Breast epithelium (tissue), 4 donors: ENCODE measurements at regions not wholly inside any gene's neighbourhood (a gene's known extent, or its start where the extent isn't known, plus 50 kb on each side); places are given as distances from the start of the nearest gene placed in this dataset.

Experiments used
- DNase-seq, 2 donors: peaks; one replicate each; pipeline ENCODE4 v3.0.0-alpha.2; 2019; ENCODE audit warnings: low spot score in 2 of 2
- H3K27ac ChIP-seq, 2 donors: fragments of 200-600 bp; sonication (generic) in 1 of 2; one replicate each; pipeline ENCODE4 v1.5.1; 2016 to 2019; ENCODE audit warnings: mild to moderate bottlenecking in 1 of 2
- H3K27me3 ChIP-seq, 2 donors: fragments of 200-600 bp; sonication (generic) in 1 of 2; one replicate each; pipeline versions ENCODE4 v1.5.1 to v1.6.0; 2017 to 2019; ENCODE audit warnings: control low read depth in 1 of 2, mild to moderate bottlenecking in 1 of 2
- H3K36me3 ChIP-seq: fragments of 200-600 bp; one replicate; pipeline ENCODE4 v1.5.1; 2019
- H3K4me1 ChIP-seq, 2 donors: fragments of 200-600 bp; sonication (generic); one replicate each; pipeline ENCODE4 v1.5.1; 2016 to 2019; ENCODE audit warnings: control low read depth in 1 of 2
- H3K4me3 ChIP-seq, 3 donors: fragments of 200-600 bp; sonication (generic); 1 replicate in 2 of 3; 2 replicates in 1 of 3; pipeline ENCODE4 v1.5.1; 2016 to 2019; ENCODE audit warnings: mild to moderate bottlenecking in 3 of 3, moderate library complexity in 2 of 3
- H3K9me3 ChIP-seq, 2 donors: fragments of 200-600 bp; sonication (generic) in 1 of 2; one replicate each; pipeline ENCODE4 v1.5.1; 2016 to 2019; ENCODE audit warnings: control low read depth in 1 of 2
- CTCF ChIP-seq, 3 donors: fragments of 450-650 bp; IDR thresholded peaks; one replicate each; pipeline ENCODE4 v1.5.1; 2016 to 2017; ENCODE audit warnings: antibody characterized with exemption in 3 of 3, mild to moderate bottlenecking in 3 of 3, moderate library complexity in 3 of 3
- POLR2A ChIP-seq: fragments of 450-650 bp; IDR thresholded peaks from one replicate; pipeline ENCODE4 v1.6.1; 2016; ENCODE audit warnings: antibody characterized with exemption, mild to moderate bottlenecking, moderate library complexity
- POLR2AphosphoS5 ChIP-seq, 3 donors: sonication (generic); formaldehyde crosslinking; IDR thresholded peaks; one replicate each; pipeline ENCODE4 v1.6.1; 2017; ENCODE audit warnings: antibody characterized with exemption in 3 of 3
- intact Hi-C: fragments of 100-400 bp; cut with DNase I; formaldehyde crosslinking; loops from one replicate; pipeline ENCODE4 v1.15.1; 2023; ENCODE audit warnings: low total_unique reads

GRCh38 chr7:50159154-50159553 lies 66.1 kb upstream of the ZPBP start:
- intact Hi-C loops = no loop called here

GRCh38 chr7:50156706-50157105 lies 63.7 kb upstream of the ZPBP start:
- no peaks in the 10 kb centered on the region for H3K27me3 ChIP-seq
- H3K4me3 ChIP-seq = no peak overlapping the region
- no peaks in the 10 kb centered on the region for H3K36me3 ChIP-seq
- no peaks in the 10 kb centered on the region for H3K9me3 ChIP-seq
- no peak for TF ChIP-seq POLR2AphosphoS5 (IDR thresholded peaks at IDR 0.05)
- no peaks in the 10 kb centered on the region for H3K4me1 ChIP-seq
- no peak for DNase-seq
- H3K27ac ChIP-seq = no peak overlapping the region
- intact Hi-C loops = no loop called here

More at GRCh38 chr7:50159154-50159553, 66.1 kb upstream of the ZPBP start:
- TF ChIP-seq CTCF (IDR thresholded peaks at IDR 0.05) (no peak), POLR2AphosphoS5 (IDR thresholded peaks at IDR 0.05) (no peak), POLR2A (no peak)
- no peak for DNase-seq
- no peak overlapping the region for H3K4me3 ChIP-seq
- H3K4me1 ChIP-seq = no peaks in the 10 kb centered on the region
- H3K27ac ChIP-seq = no peak overlapping the region
- H3K9me3 ChIP-seq = no peaks in the 10 kb centered on the region
- H3K27me3 ChIP-seq = no peaks in the 10 kb centered on the region
- no peaks in the 10 kb centered on the region for H3K36me3 ChIP-seq

- no peak overlapping the region for H3K4me3 ChIP-seq
- DNase-seq = no peak
- no peaks in the 10 kb centered on the region for H3K9me3 ChIP-seq
- H3K36me3 ChIP-seq = no peaks in the 10 kb centered on the region
- no peak overlapping the region for H3K27ac ChIP-seq
- no peaks in the 10 kb centered on the region for H3K4me1 ChIP-seq
- H3K27me3 ChIP-seq = no peaks in the 10 kb centered on the region
- TF ChIP-seq POLR2AphosphoS5 (IDR thresholded peaks at IDR 0.05) (no peak), CTCF (IDR thresholded peaks at IDR 0.05) (no peak), POLR2A (no peak)
- intact Hi-C loops = no loop called here
Observed at GRCh38 chr7:50156163-50156562, 63.1 kb upstream of the ZPBP start.

GRCh38 chr7:50155755-50156154 lies 62.7 kb upstream of the ZPBP start:
- H3K4me1 ChIP-seq = no peaks in the 10 kb centered on the region
- TF ChIP-seq POLR2AphosphoS5 (IDR thresholded peaks at IDR 0.05) (no peak), CTCF (IDR thresholded peaks at IDR 0.05) (no peak), POLR2A (no peak)
- H3K27me3 ChIP-seq = no peaks in the 10 kb centered on the region
- DNase-seq = no peak
- no peaks in the 10 kb centered on the region for H3K9me3 ChIP-seq
- H3K4me3 ChIP-seq = no peak overlapping the region
- intact Hi-C loops = loop anchor here (2.0 kb wide), 1 partner anchor 55 kb away; no protein-coding TSS in a partner anchor
- no peaks in the 10 kb centered on the region for H3K36me3 ChIP-seq
- H3K27ac ChIP-seq = no peak overlapping the region

GRCh38 chr7:50153995-50154394 lies 60.9 kb upstream of the ZPBP start:
- H3K27ac ChIP-seq = no peak overlapping the region
- intact Hi-C loops = loop anchor here (2.0 kb wide), 1 partner anchor 53 kb away; no protein-coding TSS in a partner anchor

More at GRCh38 chr7:50153995-50154394, 60.9 kb upstream of the ZPBP start:
- no peaks in the 10 kb centered on the region for H3K27me3 ChIP-seq
- H3K4me1 ChIP-seq = no peaks in the 10 kb centered on the region
- DNase-seq = no peak
- no peak overlapping the region for H3K4me3 ChIP-seq
- H3K9me3 ChIP-seq = no peaks in the 10 kb centered on the region
- no peaks in the 10 kb centered on the region for H3K36me3 ChIP-seq
- TF ChIP-seq POLR2AphosphoS5 (IDR thresholded peaks at IDR 0.05) (no peak), POLR2A (no peak), CTCF (IDR thresholded peaks at IDR 0.05) (no peak)
